HG03064 (cell line): ENCODE measurements at regions not wholly inside any gene's neighbourhood (a gene's known extent, or its start where the extent isn't known, plus 50 kb on each side); places are given as distances from the start of the nearest gene placed in this dataset.
"Not testable (repeated sequence)": the region's sequence is repeated elsewhere in the genome, so short reads cannot be mapped to it uniquely, and the experiment has no call there.

Source experiments
- ATAC-seq: cut with Tn5 transposase; IDR thresholded peaks from one replicate; pipeline ENCODE4 v1.9.1; 2021; ENCODE audit warnings: low read depth; ENCODE audit not compliant: unreplicated experiment

GRCh38 chr13:81987677-81988357 is 1646.9 kb upstream of the SPRY2 start:
- no peak for ATAC-seq

- ATAC-seq, result no peak
These were observed 1646.2 kb upstream of the SPRY2 start for GRCh38 chr13:81987159-81987558.

- no peak for ATAC-seq
These were observed 1645.4 kb upstream of the SPRY2 start for GRCh38 chr13:81986308-81986707.

- ATAC-seq, result no peak
These were observed 1616.2 kb upstream of the SPRY2 start for GRCh38 chr13:81957121-81957520.

GRCh38 chr13:81929988-81930387 is 1589.1 kb upstream of the SPRY2 start:
- no peak for ATAC-seq

GRCh38 chr13:81927347-81927746 is 1586.4 kb upstream of the SPRY2 start:
- no peak for ATAC-seq

GRCh38 chr13:81917810-81918209 is 1576.9 kb upstream of the SPRY2 start:
- no peak for ATAC-seq

- no peak for ATAC-seq
These were observed 1575.5 kb upstream of the SPRY2 start for GRCh38 chr13:81916461-81916860.

GRCh38 chr13:81907787-81908372 is 1567.0 kb upstream of the SPRY2 start:
- no peak for ATAC-seq

GRCh38 chr13:81888855-81889254 is 1547.9 kb upstream of the SPRY2 start:
- no peak for ATAC-seq

- no peak for ATAC-seq
These were observed 1534.0 kb upstream of the SPRY2 start for GRCh38 chr13:81874681-81875661.

GRCh38 chr13:81874253-81874652 is 1533.3 kb upstream of the SPRY2 start:
- no peak for ATAC-seq

- ATAC-seq, result no peak
These were observed 1531.7 kb upstream of the SPRY2 start for GRCh38 chr13:81872581-81872980.

- ATAC-seq, result not testable (repeated sequence)
These were observed 1530.9 kb upstream of the SPRY2 start for GRCh38 chr13:81871751-81872325.

GRCh38 chr13:81848291-81848690 is 1507.4 kb upstream of the SPRY2 start:
- ATAC-seq, result no peak

GRCh38 chr13:81846771-81847170 is 1505.8 kb upstream of the SPRY2 start:
- ATAC-seq, result no peak

- ATAC-seq, result no peak
These were observed 1480.3 kb upstream of the SPRY2 start for GRCh38 chr13:81821259-81821658.

GRCh38 chr13:81800433-81800832 is 1459.5 kb upstream of the SPRY2 start:
- ATAC-seq, result no peak

GRCh38 chr13:81795710-81796109 is 1454.8 kb upstream of the SPRY2 start:
- ATAC-seq, result no peak

- ATAC-seq, result no peak
These were observed 1450.7 kb upstream of the SPRY2 start for GRCh38 chr13:81791641-81792040.

- ATAC-seq, result no peak
These were observed 1440.5 kb upstream of the SPRY2 start for GRCh38 chr13:81781471-81781870.
